Colonic mucosa (tissue), 4 donors: ENCODE measurements at regions not wholly inside any gene's neighbourhood (a gene's known extent, or its start where the extent isn't known, plus 50 kb on each side); places are given as distances from the start of the nearest gene placed in this dataset.
A peak's percentile ranks its signal among the peaks of the same experiment; 100 is the strongest.

Experiments used
- DNase-seq: peaks from one replicate; pipeline ENCODE4 v3.0.0-alpha.2; 2020
- H3K27ac ChIP-seq: fragments of 200-600 bp; one replicate; pipeline ENCODE4 v1.8.0; 2021
- H3K27me3 ChIP-seq: fragments of 200-600 bp; one replicate; pipeline ENCODE4 v1.8.0; 2021
- H3K36me3 ChIP-seq: fragments of 200-600 bp; one replicate; pipeline ENCODE4 v1.8.0; 2021
- H3K4me1 ChIP-seq: fragments of 200-600 bp; one replicate; pipeline ENCODE4 v1.8.0; 2021; ENCODE audit warnings: mild to moderate bottlenecking
- H3K4me3 ChIP-seq: fragments of 200-600 bp; one replicate; pipeline ENCODE4 v1.8.0; 2021
- H3K9ac ChIP-seq, 2 donors: one replicate each; pipeline ENCODE4 v1.7.0; 2013; ENCODE audit warnings: control low read depth in 2 of 2, low read depth in 2 of 2, low read length in 2 of 2
- H3K9me3 ChIP-seq: fragments of 200-600 bp; one replicate; pipeline ENCODE4 v1.8.0; 2021
- intact Hi-C: fragments of 100-400 bp; cut with DNase I; formaldehyde crosslinking; loops from one replicate; pipeline ENCODE4 v1.14.1; 2022
- TF ChIP-seq, protein P1 (sequence below): fragments of 200-600 bp; IDR thresholded peaks from one replicate; pipeline ENCODE4 v1.8.0; 2022; ENCODE audit warnings: antibody characterized with exemption, mild to moderate bottlenecking
- donor health status: healthy.
- donor health status: DM: no; HTN: no; CAD: no.
- donor health status: DM: no; HTN: no; CAD: no.

DNA sequence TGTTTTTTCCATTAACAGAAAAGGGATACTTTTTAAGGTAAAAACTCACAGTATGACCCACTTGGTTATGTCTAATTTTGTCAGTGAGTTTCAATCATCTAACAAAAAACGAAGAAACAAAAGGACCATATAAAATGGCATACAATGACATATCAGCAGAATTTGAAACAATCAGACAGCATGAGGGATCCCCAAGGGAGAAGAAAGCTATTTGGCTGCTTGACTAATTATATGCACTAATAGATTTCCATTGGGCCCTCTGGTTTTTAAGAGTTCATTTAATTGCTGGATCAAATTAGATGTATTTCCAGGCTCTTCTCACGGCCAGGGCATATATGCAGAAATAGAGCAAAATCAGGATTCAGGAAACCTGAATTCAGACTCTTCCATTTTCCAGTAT lies 376.4 kb upstream of the GBE1 start:
- H3K4me3 ChIP-seq = no peak overlapping the region
- intact Hi-C loops = loop anchor here (10.0 kb wide), 1 partner anchor 473 kb away; no protein-coding TSS in a partner anchor
- TF ChIP-seq, protein P1, sequence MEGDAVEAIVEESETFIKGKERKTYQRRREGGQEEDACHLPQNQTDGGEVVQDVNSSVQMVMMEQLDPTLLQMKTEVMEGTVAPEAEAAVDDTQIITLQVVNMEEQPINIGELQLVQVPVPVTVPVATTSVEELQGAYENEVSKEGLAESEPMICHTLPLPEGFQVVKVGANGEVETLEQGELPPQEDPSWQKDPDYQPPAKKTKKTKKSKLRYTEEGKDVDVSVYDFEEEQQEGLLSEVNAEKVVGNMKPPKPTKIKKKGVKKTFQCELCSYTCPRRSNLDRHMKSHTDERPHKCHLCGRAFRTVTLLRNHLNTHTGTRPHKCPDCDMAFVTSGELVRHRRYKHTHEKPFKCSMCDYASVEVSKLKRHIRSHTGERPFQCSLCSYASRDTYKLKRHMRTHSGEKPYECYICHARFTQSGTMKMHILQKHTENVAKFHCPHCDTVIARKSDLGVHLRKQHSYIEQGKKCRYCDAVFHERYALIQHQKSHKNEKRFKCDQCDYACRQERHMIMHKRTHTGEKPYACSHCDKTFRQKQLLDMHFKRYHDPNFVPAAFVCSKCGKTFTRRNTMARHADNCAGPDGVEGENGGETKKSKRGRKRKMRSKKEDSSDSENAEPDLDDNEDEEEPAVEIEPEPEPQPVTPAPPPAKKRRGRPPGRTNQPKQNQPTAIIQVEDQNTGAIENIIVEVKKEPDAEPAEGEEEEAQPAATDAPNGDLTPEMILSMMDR = no peak
- no peaks in the 10 kb centered on the region for H3K4me1 ChIP-seq
- no peaks in the 10 kb centered on the region for H3K27me3 ChIP-seq
- no peak overlapping the region for H3K9ac ChIP-seq
- no peaks in the 10 kb centered on the region for H3K36me3 ChIP-seq
- H3K27ac ChIP-seq = no peak overlapping the region
- no peaks in the 10 kb centered on the region for H3K9me3 ChIP-seq
- no peak for DNase-seq

DNA sequence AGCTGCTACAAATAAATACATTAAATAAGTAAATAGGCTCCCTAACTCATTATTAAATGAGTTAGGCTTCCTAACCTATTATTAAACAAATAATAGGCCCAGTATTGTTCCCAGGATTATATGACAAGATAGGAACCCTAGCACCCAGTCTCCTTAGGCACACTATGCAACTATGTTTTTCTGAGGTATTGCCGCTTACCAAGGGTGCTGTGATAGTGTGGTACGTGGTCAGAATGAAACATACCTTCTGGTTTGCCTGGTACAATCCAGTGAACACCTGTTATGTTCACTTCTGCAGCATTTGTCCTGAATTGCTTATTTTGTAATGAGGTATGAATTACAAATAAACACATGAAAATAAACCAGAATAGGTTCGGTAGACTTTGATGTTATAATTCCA lies 375.6 kb upstream of the GBE1 start:
- no peaks in the 10 kb centered on the region for H3K27me3 ChIP-seq
- no peak for DNase-seq
- no peak overlapping the region for H3K27ac ChIP-seq
- H3K36me3 ChIP-seq = no peaks in the 10 kb centered on the region
- H3K4me3 ChIP-seq = no peak overlapping the region
- no peaks in the 10 kb centered on the region for H3K4me1 ChIP-seq
- H3K9me3 ChIP-seq = no peaks in the 10 kb centered on the region
- intact Hi-C loops = loop anchor here (10.0 kb wide), 1 partner anchor 472 kb away; no protein-coding TSS in a partner anchor
- TF ChIP-seq, protein P1 = no peak
- H3K9ac ChIP-seq = no peak overlapping the region

DNA sequence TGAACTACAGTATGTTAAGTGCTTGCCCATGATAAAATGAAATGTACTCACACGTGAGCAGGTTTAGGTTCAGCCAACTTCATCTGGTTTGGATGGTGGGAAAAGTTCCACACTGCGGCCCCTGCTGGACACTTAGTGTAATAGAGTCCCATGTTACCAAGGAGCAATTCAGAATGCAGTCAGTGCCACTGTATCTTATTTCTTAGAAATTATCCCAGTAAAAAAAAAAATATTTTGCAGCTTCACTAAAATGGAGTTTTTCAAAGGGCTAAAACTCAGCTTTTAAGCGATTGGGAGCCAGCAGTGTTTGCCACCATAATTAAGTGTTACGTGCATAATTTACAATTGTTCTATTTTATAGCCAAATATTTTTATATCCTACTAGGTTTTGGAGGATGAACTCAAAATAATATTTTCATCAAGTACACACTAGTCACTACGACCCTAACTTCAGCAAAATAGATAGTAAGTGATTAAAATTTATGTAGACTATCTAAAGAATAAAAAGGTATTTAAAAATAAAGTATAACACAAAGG lies 371.7 kb upstream of the GBE1 start:
- peak; percentile 27 for DNase-seq
- no peaks in the 10 kb centered on the region for H3K4me1 ChIP-seq
- no peak overlapping the region for H3K27ac ChIP-seq
- H3K36me3 ChIP-seq = no peaks in the 10 kb centered on the region
- intact Hi-C loops = loop anchor here (10.0 kb wide), 1 partner anchor 468 kb away; no protein-coding TSS in a partner anchor
- H3K9me3 ChIP-seq = no peaks in the 10 kb centered on the region
- no peak overlapping the region for H3K4me3 ChIP-seq
- H3K9ac ChIP-seq = no peak overlapping the region
- H3K27me3 ChIP-seq = no peaks in the 10 kb centered on the region
- TF ChIP-seq, protein P1 = peak; percentile 80

DNA sequence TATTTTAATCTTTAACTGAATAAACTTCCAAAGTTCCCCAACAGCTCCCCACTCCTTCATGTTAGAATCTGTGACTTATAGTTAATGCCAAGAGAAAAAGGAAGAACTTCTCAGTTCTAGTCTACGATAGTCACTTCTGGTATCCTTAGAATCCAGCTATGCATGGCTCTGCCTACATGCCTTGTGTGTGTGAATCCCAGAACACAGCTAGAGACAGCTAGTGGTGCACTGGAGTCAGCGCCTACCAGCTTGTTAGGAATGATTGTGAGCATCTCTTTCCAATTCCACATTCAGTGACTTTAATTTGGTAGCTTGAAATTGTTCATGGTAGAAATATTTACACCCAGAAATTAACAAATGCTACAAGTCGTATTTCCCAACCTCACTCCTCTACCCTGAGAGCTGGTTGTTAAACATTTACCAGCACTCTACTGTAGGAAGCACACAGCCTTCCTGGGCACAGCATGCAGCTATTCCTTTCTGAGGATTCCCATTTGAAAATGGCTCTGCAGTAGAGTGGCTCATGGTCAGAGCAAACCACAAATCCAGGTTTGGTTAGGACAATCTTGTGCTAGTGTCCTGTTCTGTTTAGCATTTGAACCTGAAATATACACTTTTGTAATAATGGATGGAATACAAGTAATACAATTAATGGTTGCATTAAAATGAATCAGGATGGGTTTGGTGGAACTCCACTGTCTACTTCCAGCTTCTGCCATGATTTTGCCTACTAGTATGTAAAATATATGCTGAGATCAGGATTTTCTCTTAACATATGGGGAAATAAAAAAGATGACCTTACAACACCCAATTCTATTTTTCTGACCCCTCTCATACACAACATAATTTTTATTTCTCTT lies 371.0 kb upstream of the GBE1 start:
- no peak for DNase-seq
- no peaks in the 10 kb centered on the region for H3K27me3 ChIP-seq
- intact Hi-C loops = loop anchor here (10.0 kb wide), 1 partner anchor 468 kb away; no protein-coding TSS in a partner anchor
- H3K4me3 ChIP-seq = no peak overlapping the region
- no peaks in the 10 kb centered on the region for H3K9me3 ChIP-seq
- no peak overlapping the region for H3K27ac ChIP-seq
- no peaks in the 10 kb centered on the region for H3K4me1 ChIP-seq
- no peaks in the 10 kb centered on the region for H3K36me3 ChIP-seq
- H3K9ac ChIP-seq = no peak overlapping the region
- TF ChIP-seq, protein P1 = no peak

DNA sequence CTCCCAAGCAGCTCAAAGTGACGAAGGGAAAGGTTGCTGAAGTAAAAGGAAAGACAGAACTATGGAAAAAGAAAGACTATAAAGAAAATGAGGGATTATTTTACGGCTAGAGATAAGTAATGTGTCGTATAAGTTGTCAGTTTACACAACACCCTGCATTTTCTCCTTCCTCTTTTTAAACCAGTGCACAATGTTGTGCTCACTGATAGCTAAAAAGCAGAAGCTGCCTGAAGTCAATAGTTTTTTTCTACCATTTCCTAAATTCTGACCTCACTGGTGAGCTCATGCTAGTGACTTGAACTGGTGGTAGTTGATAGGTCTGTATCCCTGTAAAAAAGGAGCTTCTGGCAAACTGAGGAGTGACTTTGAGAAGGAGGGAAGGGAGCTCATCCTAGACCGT lies 368.6 kb upstream of the GBE1 start:
- no peak overlapping the region for H3K27ac ChIP-seq
- intact Hi-C loops = loop anchor here (10.0 kb wide), 1 partner anchor 465 kb away; no protein-coding TSS in a partner anchor
- H3K4me1 ChIP-seq = no peaks in the 10 kb centered on the region
- TF ChIP-seq, protein P1 = no peak
- no peaks in the 10 kb centered on the region for H3K27me3 ChIP-seq
- no peaks in the 10 kb centered on the region for H3K36me3 ChIP-seq
- no peak overlapping the region for H3K4me3 ChIP-seq
- H3K9me3 ChIP-seq = no peaks in the 10 kb centered on the region
- DNase-seq = no peak
- no peak overlapping the region for H3K9ac ChIP-seq
